ENCODE measurements at regions not wholly inside any gene's neighbourhood (a gene's known extent, or its start where the extent isn't known, plus 50 kb on each side); places are given as distances from the start of the nearest gene placed in this dataset.
"Not testable (repeated sequence)": the region's sequence is repeated elsewhere in the genome, so short reads cannot be mapped to it uniquely, and the experiment has no call there.

DNA sequence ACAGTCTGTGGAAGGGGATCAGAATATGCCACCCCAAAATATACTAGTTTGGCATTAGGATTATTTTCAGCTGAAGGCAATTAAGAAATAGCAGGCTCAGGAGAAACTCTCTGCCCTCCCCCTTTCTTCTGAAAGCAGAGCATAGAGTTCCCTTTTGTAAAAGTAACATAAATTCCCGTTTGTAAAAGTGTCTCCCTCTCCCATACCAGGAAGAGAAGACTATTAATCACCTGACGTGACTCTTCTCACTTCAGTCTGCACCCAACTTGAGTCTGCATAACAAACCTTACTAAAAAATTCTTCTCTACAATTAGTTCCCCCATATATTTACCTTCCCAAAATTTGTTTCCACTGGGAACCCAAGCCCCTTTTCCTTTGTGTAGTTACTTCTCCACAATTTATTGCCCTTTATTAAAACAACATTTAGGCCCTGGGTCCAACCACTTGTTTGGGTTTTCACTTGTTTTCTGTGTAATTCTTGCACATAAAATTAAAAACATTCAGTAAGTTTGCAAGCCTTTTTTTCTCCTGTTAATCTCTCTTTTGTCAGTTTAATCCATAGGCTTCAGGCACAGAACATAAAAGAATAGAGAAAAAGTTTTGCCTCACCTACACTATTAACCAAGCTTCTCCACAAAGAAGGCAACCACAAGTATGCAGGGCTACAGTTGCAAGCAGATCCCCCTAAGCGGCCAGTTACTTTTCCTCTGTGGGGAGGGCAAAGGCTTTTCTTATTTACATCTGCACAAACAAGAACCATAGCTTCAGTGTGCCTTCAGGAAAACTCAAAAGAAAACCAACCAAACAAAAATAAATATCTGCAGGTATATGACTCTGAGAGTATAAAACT lies 73.8 kb upstream of the EPCAM start:
- DNase-seq: no peak

- DNase-seq: no peak
Observed at GRCh38 chr2:47293976-47294375, 75.1 kb upstream of the EPCAM start.

- no peak for DNase-seq
Observed at GRCh38 chr2:47288864-47289263, 80.2 kb upstream of the EPCAM start.

- DNase-seq: no peak
Observed at GRCh38 chr2:47283659-47284058, 85.5 kb upstream of the EPCAM start.

- DNase-seq: no peak
Observed at GRCh38 chr2:47282621-47283272, 86.4 kb upstream of the EPCAM start.

DNA sequence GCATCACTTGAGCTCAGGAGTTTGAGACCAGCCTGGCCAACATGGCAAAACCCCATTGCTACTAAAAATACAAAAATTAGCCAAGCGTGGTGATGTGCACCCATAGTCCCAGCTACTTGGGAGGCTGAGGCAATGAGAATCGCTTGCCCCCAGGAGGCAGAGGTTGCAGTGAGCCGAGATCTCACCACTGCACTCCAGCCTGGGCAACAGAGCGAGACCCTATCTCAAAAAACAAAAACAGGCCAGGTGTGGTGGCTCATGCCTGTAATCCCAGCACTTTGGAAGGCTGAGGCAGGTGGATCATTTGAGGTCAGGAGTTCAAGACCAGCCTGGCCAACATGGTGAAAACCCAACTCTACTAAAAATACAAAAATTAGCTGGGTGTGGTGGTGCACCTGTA lies 89.6 kb upstream of the EPCAM start:
- DNase-seq: not testable (repeated sequence)

GRCh38 chr2:47277987-47278386 lies 91.1 kb upstream of the EPCAM start:
- DNase-seq: no peak

GRCh38 chr2:47277187-47277586 lies 91.9 kb upstream of the EPCAM start:
- no peak for DNase-seq

- DNase-seq: no peak
Observed at GRCh38 chr2:47276061-47276460, 93.0 kb upstream of the EPCAM start.

- no peak for DNase-seq
Observed at GRCh38 chr2:47274054-47274782, 94.9 kb upstream of the EPCAM start.

DNA sequence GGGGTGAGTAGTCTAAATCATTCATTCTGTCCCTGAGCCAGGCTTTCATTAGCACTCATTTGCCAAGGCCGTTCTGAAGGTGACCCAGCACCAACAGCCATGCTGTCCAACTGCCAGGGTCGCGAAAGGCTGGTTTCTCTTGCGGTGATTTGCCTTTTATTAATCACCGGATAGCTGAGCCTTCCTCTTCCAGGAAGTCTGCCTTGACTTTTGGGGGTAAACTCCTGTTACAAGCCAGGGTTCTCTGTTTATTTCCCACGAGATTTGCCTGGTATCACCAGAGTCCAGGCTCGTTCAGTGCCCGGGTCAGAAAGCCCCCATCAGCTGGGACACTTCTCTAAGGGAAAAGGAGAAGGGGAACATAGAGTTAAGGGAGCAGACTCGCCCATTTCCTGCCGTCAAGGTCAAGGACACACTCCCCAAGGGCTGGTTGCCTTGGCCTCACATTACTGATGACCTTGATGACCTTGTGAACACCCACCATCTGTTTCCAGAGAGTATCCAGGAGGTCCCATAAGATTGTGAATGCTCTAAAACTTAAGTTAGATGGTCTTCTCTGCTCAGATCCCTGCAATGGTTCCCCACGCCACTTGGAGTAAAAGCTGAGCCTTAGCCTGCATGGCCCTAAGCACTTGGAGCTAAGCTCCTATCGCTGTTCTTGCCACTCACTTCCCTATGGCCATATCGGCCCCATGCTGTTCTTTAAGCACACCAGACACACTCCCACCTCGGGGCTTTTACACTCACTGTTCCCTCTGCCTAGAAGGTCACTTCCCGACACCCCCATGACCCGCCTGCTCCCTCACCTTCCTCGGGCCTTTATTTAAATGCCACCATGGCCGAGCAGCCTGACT lies 96.0 kb upstream of the EPCAM start:
- no peak for DNase-seq

DNA sequence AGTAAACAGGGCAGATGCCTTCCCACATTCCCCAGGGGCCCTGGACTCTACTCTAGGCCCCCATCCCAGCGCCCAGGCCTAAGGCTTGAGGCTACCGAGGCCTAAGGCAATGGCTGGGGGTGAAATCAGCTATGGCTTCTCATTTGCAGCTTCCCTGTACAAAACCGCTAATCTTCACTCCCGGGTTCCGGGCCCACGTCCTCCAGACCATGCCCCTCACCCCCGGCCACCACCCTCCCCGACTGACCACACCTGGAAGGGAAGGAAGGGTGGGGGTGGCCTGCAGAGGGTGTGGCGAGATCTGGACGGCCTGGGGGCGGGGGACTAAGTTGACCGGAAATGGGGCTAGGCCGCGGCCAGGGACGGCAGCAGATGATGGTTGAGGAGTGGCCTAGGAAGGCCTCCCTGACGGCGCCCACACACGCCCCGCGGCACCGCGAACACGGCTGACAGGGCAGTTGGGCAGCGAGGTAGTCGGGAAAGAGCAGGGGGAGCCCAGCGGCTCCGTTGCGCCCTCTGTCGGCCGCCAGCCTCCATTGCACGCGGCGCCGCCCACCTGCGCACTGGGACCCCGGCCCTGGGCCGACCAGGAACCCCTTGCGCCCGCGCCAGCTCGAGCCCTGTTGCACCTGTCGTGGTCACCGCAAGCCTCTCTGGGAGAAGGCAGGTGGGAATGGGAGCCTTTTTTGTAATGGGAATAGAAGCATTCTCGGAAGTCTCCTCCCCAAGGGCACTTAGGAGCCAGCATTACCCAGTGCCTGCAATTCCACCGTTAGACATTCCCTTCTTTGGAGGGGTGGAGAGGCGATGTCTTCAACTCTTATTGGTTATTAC lies 95.9 kb upstream of the CALM2 start:
- DNase-seq: no peak

DNA sequence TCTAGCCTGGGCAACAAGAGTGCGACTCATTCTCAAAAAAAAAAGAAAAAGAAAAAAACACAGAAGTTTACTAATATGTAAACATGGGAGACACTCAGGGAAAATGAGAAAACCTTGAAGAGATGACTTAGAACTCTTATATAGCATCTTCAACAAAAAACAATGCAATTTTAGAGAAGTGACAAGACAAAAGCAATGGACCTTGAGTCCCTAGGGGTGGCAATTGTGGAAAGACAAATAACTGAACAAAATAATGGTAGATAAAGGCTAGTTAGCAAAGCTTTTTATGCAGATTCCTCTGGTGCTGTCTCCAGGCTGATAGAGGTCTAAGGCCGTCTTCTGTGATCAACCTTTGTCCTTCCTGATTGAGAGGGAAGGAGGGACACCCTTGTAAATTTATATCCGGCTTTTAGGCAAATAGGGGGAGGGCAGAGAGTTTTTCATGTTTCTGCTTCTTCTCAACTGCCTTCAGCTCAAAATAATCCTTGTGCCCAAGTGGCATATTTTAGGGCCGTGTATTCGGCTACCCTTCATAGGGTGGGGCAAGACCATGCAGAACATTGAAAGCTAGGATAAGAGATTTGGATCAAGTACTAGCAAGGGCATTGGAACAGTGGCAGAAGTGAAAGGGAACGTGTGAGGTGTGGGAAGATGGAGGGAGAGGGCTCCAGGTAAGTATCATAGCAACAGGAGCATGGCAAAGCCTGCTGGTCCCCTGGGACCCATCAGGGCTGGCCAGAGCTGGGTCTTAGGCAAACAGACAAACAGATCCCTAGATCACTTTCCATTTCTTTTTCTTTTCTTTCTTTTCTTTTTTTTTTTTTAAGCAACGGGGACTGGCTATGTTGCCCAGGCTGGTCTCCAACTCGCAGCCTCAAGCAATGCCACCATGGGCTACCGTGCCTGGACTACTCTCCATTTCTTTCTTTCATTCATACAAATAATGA lies 95.0 kb upstream of the CALM2 start:
- no peak for DNase-seq

- no peak for DNase-seq
Observed at GRCh38 chr2:47270421-47270820, 94.1 kb upstream of the CALM2 start.

GRCh38 chr2:47269316-47270232 lies 93.3 kb upstream of the CALM2 start:
- DNase-seq: no peak

DNA sequence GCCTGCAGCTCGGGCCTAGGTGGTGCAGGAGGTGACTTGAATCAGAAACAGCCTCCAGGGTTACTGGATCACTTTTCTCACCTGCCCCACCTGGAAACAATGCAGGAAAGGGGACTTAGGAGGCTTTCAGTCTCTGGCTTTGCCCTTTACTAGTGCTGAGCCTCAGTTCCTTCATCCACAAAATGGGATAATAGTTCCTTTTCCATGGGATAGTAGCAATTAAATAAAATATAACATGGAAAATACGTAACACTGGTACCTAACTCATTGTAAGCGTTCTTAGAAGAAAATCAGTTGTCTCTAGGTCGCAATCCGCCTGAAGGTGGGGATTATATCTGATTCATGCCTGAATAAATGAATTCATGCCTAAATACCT lies 91.4 kb upstream of the CALM2 start:
- DNase-seq: no peak

GRCh38 chr2:47266939-47267710 lies 90.8 kb upstream of the CALM2 start:
- DNase-seq: no peak

DNA sequence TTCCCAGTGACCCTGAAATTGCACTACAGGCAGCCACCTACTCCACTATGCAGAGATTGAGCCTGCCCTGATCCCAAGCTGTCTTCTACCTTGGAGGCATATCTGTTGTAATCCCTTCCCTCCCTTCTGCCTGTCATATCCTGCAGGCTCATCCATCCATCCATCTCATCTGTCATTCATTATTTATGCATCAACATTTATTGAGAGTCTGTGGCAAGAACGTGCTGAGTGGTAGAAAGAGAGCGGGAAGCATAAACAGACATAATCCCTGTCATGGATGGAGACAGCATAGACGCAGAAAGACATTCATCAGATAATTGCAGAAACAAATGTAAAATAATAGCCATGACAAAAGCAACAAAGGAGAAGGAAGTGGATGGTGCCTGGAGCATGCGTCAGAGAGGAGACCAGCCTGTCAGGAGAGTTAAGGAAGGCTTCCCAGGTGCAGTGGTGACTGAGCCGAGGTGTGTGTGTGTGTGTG lies 89.5 kb upstream of the CALM2 start:
- no peak for DNase-seq

DNA sequence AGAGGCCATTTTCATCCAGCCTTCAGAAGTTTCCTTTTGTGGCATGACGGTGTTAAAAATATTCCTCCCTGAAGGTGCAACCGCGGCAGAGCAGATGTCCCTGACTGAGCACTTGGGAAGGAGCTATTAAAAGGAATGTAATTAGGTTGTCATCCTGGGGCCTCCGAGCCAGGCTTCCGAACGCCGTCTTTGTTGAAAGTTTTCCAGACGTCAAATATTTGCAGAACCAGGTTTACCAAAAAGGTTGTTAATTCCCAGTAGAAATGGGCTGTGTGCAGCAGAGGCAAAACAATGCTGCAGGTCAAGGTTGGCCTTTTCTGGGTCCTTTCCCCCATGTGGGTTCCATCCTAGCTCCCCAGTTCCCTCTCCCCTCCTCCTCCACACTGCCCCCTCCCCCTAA lies 88.8 kb upstream of the CALM2 start:
- DNase-seq: no peak
